A549 (cell line): ENCODE measurements at regions not wholly inside any gene's neighbourhood (a gene's known extent, or its start where the extent isn't known, plus 50 kb on each side); places are given as distances from the start of the nearest gene placed in this dataset.

Experiments
- EP300 ChIP-seq, 2 experiments: fragments of >200 bp; sonication (Bioruptor Twin); formaldehyde crosslinking; IDR thresholded peaks; 2 replicates in 1 of 2; 3 replicates in 1 of 2; pipeline ENCODE4 v1.6.1; 2016 to 2017
- FOSB ChIP-seq: fragments of 250-450 bp; sonication (Bioruptor Pico); IDR thresholded peaks from 2 replicates; pipeline ENCODE4 v1.5.0; 2020; ENCODE audit warnings: mild to moderate bottlenecking, moderate library complexity
- MYC ChIP-seq: IDR thresholded peaks from 2 replicates; pipeline ENCODE4 v1.6.1; 2012; ENCODE audit warnings: mild to moderate bottlenecking, inconsistent platforms, low read length, improper control_type of control experiment, borderline replicate concordance
- POLR2A ChIP-seq: IDR thresholded peaks from 2 replicates; pipeline ENCODE4 v1.6.1; 2012; ENCODE audit warnings: mild to moderate bottlenecking, low read length
- RAD21 ChIP-seq, 2 experiments: fragments of >200 bp in 1 of 2; sonication (Bioruptor Twin) in 1 of 2; formaldehyde crosslinking in 1 of 2; IDR thresholded peaks in 1 of 2; conservative IDR thresholded peaks in 1 of 2; 2 replicates in 1 of 2; 3 replicates in 1 of 2; pipeline ENCODE4 v1.6.1; 2012 to 2018; ENCODE audit warnings: inconsistent platforms in 1 of 2
- RFX5 ChIP-seq: fragments of 450-650 bp; IDR thresholded peaks from 2 replicates; pipeline ENCODE4 v1.7.1; 2014; ENCODE audit warnings: antibody characterized with exemption, mild to moderate bottlenecking, moderate library complexity
- ZSCAN20 ChIP-seq: fragments of 250-450 bp; sonication (Bioruptor Pico); IDR thresholded peaks from 2 replicates; pipeline ENCODE4 v1.8.0; 2022; ENCODE audit warnings: mild to moderate bottlenecking, moderate library complexity
- TF ChIP-seq, protein P1 (sequence below): fragments of >200 bp; sonication (Bioruptor Twin); formaldehyde crosslinking; IDR thresholded peaks from 3 replicates; pipeline ENCODE4 v1.5.1; 2016
- TF ChIP-seq, protein P2 (sequence below): IDR thresholded peaks from 2 replicates; pipeline ENCODE4 v1.6.1; 2012

DNA sequence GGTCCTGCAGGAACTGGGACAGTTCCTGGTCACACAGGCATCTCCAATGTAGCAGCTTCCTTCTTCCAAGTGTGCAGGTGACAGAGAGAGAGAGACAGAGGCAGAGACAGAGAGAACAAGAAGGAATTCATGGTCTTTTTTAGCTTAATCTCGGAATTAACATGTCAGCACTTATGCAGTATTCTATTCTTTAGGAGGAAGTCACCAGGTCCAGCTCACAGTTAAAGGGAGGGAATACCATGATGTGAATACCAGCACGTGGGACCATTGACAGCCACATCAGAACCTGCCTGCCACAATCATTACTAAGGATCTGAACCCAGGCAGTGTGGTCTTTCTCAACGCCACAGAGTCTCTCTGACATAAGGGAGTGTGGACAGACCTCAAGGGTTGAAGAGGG is 341.6 kb downstream of the MN1 start:
- TF ChIP-seq, protein P1, sequence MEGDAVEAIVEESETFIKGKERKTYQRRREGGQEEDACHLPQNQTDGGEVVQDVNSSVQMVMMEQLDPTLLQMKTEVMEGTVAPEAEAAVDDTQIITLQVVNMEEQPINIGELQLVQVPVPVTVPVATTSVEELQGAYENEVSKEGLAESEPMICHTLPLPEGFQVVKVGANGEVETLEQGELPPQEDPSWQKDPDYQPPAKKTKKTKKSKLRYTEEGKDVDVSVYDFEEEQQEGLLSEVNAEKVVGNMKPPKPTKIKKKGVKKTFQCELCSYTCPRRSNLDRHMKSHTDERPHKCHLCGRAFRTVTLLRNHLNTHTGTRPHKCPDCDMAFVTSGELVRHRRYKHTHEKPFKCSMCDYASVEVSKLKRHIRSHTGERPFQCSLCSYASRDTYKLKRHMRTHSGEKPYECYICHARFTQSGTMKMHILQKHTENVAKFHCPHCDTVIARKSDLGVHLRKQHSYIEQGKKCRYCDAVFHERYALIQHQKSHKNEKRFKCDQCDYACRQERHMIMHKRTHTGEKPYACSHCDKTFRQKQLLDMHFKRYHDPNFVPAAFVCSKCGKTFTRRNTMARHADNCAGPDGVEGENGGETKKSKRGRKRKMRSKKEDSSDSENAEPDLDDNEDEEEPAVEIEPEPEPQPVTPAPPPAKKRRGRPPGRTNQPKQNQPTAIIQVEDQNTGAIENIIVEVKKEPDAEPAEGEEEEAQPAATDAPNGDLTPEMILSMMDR, result no peak
- no peak for TF ChIP-seq ZSCAN20 (CRISPR knock-in tag)
- TF ChIP-seq, protein P2, sequence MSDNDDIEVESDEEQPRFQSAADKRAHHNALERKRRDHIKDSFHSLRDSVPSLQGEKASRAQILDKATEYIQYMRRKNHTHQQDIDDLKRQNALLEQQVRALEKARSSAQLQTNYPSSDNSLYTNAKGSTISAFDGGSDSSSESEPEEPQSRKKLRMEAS, result no peak
- no peak for TF ChIP-seq EP300 (IDR thresholded peaks at IDR 0.05)
- TF ChIP-seq POLR2A, result no peak
- no peak for TF ChIP-seq MYC
- no peak for TF ChIP-seq RFX5
- TF ChIP-seq FOSB (CRISPR knock-in tag), result no peak
- no peak for TF ChIP-seq RAD21 (conservative IDR thresholded peaks at IDR 0.05 in 1 of 2, IDR thresholded peaks at IDR 0.05 in 1 of 2)
